ENCODE measurements at regions not wholly inside any gene's neighbourhood (a gene's known extent, or its start where the extent isn't known, plus 50 kb on each side); places are given as distances from the start of the nearest gene placed in this dataset.

DNA sequence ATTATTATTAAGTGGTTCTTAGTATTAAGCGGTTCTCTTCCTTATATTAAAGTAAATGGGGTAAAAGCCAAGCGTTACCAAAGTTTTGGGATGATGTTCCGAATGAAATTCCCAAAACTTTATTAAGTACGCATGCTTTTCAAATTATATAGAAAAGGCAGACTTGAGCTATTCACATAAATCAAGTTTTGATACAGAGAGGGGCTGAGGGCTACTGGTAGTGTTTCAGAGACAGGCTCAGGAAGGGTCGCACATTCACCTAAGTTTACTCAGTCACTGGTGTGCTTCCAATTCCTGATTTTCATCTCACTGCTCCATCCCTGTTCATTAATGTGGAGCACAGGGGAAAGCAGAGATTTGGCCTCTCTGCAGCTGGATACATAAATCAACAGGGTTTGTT is 652.2 kb downstream of the QKI start (continued):
- TF ChIP-seq, protein P1, sequence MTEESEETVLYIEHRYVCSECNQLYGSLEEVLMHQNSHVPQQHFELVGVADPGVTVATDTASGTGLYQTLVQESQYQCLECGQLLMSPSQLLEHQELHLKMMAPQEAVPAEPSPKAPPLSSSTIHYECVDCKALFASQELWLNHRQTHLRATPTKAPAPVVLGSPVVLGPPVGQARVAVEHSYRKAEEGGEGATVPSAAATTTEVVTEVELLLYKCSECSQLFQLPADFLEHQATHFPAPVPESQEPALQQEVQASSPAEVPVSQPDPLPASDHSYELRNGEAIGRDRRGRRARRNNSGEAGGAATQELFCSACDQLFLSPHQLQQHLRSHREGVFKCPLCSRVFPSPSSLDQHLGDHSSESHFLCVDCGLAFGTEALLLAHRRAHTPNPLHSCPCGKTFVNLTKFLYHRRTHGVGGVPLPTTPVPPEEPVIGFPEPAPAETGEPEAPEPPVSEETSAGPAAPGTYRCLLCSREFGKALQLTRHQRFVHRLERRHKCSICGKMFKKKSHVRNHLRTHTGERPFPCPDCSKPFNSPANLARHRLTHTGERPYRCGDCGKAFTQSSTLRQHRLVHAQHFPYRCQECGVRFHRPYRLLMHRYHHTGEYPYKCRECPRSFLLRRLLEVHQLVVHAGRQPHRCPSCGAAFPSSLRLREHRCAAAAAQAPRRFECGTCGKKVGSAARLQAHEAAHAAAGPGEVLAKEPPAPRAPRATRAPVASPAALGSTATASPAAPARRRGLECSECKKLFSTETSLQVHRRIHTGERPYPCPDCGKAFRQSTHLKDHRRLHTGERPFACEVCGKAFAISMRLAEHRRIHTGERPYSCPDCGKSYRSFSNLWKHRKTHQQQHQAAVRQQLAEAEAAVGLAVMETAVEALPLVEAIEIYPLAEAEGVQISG (CRISPR knock-in tag; IDR thresholded peaks at IDR 0.05) = no peak
- no peak for TF ChIP-seq HNRNPK (IDR thresholded peaks at IDR 0.05; ENCODE audit: low read depth, low read length, poor library complexity, severe bottlenecking)
- TF ChIP-seq ZNF354B (CRISPR knock-in tag; IDR thresholded peaks at IDR 0.05) = no peak
- TF ChIP-seq, protein P2, sequence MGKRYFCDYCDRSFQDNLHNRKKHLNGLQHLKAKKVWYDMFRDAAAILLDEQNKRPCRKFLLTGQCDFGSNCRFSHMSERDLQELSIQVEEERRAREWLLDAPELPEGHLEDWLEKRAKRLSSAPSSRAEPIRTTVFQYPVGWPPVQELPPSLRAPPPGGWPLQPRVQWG (CRISPR knock-in tag; IDR thresholded peaks at IDR 0.05; ENCODE audit: borderline replicate concordance, low read depth) = no peak
- no peak for TF ChIP-seq ZNF230 (CRISPR knock-in tag; IDR thresholded peaks at IDR 0.05)
- no peak for TF ChIP-seq HHEX (CRISPR knock-in tag; IDR thresholded peaks at IDR 0.05)
- TF ChIP-seq MBNL3 (CRISPR knock-in tag; conservative IDR thresholded peaks at IDR 0.05) = no peak
- no peak for TF ChIP-seq MYC (CRISPR knock-in tag; IDR thresholded peaks at IDR 0.05; ENCODE audit: borderline replicate concordance)
- TF ChIP-seq WIZ (CRISPR knock-in tag; IDR thresholded peaks at IDR 0.05) = no peak
- TF ChIP-seq, protein P3, sequence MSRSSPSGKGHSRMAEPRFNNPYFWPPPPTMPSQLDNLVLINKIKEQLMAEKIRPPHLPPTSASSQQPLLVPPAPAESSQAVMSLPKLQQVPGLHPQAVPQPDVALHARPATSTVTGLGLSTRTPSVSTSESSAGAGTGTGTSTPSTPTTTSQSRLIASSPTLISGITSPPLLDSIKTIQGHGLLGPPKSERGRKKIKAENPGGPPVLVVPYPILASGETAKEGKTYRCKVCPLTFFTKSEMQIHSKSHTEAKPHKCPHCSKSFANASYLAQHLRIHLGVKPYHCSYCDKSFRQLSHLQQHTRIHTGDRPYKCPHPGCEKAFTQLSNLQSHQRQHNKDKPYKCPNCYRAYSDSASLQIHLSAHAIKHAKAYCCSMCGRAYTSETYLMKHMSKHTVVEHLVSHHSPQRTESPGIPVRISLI (CRISPR knock-in tag; IDR thresholded peaks at IDR 0.05; ENCODE audit: borderline replicate concordance) = no peak
- TF ChIP-seq ZFP62 (CRISPR knock-in tag; IDR thresholded peaks at IDR 0.05) = no peak
- no peak for TF ChIP-seq DRAP1 (CRISPR knock-in tag; IDR thresholded peaks at IDR 0.05)
- TF ChIP-seq ZNF7 (CRISPR knock-in tag; IDR thresholded peaks at IDR 0.05) = no peak
- TF ChIP-seq, protein P4, sequence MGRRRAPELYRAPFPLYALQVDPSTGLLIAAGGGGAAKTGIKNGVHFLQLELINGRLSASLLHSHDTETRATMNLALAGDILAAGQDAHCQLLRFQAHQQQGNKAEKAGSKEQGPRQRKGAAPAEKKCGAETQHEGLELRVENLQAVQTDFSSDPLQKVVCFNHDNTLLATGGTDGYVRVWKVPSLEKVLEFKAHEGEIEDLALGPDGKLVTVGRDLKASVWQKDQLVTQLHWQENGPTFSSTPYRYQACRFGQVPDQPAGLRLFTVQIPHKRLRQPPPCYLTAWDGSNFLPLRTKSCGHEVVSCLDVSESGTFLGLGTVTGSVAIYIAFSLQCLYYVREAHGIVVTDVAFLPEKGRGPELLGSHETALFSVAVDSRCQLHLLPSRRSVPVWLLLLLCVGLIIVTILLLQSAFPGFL (CRISPR knock-in tag; IDR thresholded peaks at IDR 0.05) = no peak
- no peak for TF ChIP-seq ZNF275 (CRISPR knock-in tag; IDR thresholded peaks at IDR 0.05; ENCODE audit: borderline replicate concordance)
- no peak for TF ChIP-seq TBP (CRISPR knock-in tag; IDR thresholded peaks at IDR 0.05)
- TF ChIP-seq ZNF263 (CRISPR knock-in tag; IDR thresholded peaks at IDR 0.05) = no peak
- no peak for TF ChIP-seq DPF2 (CRISPR knock-in tag; IDR thresholded peaks at IDR 0.05; ENCODE audit: borderline replicate concordance, low read depth)

All from HepG2 (cell line).